Smooth muscle cell (in vitro differentiated cells): ENCODE measurements at regions not wholly inside any gene's neighbourhood (a gene's known extent, or its start where the extent isn't known, plus 50 kb on each side); places are given as distances from the start of the nearest gene placed in this dataset.

Experiments
- DNase-seq: peaks from one replicate; lab custom pipeline; 2025; ENCODE audit not compliant: unreplicated experiment; lab: John Stamatoyannopoulos, UW
- H2AFZ ChIP-seq: fragments of 200-600 bp; sonication (generic); 2 replicates; pipeline ENCODE4 v1.6.0; 2016; ENCODE audit warnings: antibody characterized with exemption, low read depth, mild to moderate bottlenecking
- H3F3A ChIP-seq: fragments of 200-600 bp; sonication (generic); 2 replicates; pipeline ENCODE4 v1.6.0; 2017; ENCODE audit warnings: antibody characterized with exemption, low read depth
- H3K27ac ChIP-seq: fragments of 200-600 bp; sonication (generic); 2 replicates; pipeline ENCODE4 v1.5.1; 2016; ENCODE audit warnings: low read depth, mild to moderate bottlenecking
- H3K27me3 ChIP-seq: fragments of 200-600 bp; sonication (generic); 2 replicates; pipeline ENCODE4 v1.6.1; 2016; ENCODE audit warnings: low read depth, mild to moderate bottlenecking
- H3K36me3 ChIP-seq: fragments of 200-600 bp; sonication (generic); 2 replicates; pipeline ENCODE4 v1.5.1; 2016; ENCODE audit warnings: low read depth
- H3K4me1 ChIP-seq: fragments of 200-600 bp; sonication (generic); 2 replicates; pipeline ENCODE4 v1.5.1; 2016; ENCODE audit warnings: low read depth
- H3K4me2 ChIP-seq: fragments of 200-600 bp; sonication (generic); 2 replicates; pipeline ENCODE4 v1.6.0; 2016; ENCODE audit warnings: mild to moderate bottlenecking
- H3K4me3 ChIP-seq: fragments of 200-600 bp; sonication (generic); 2 replicates; pipeline ENCODE4 v1.5.1; 2016; ENCODE audit warnings: mild to moderate bottlenecking
- H3K79me2 ChIP-seq: fragments of 200-600 bp; sonication (generic); 2 replicates; pipeline ENCODE4 v1.6.0; 2016; ENCODE audit warnings: low read depth, mild to moderate bottlenecking
- H3K9ac ChIP-seq: fragments of 200-600 bp; sonication (generic); 2 replicates; pipeline ENCODE4 v1.6.0; 2016; ENCODE audit warnings: low read depth
- H3K9me3 ChIP-seq: fragments of 200-600 bp; sonication (generic); replicated peaks from 2 replicates; pipeline ENCODE4 v1.5.1; 2016; ENCODE audit warnings: low read depth
- H4K20me1 ChIP-seq: fragments of 200-600 bp; sonication (generic); 2 replicates; pipeline ENCODE4 v1.6.0; 2016; ENCODE audit warnings: low read depth
- WGBS: methylation state at CpG from one replicate; pipeline ENCODE4 v1.1.7; 2016; ENCODE audit warnings: low lambda C conversion rate; 5-methylcytosine and 5-hydroxymethylcytosine counted together
- TF ChIP-seq, protein P1 (sequence below): fragments of 200-600 bp; sonication (generic); IDR thresholded peaks from 2 replicates; pipeline ENCODE4 v1.5.1; 2017; ENCODE audit warnings: borderline replicate concordance, mild to moderate bottlenecking, antibody characterized with exemption; ENCODE audit not compliant: insufficient read depth, poor library complexity, severe bottlenecking

DNA sequence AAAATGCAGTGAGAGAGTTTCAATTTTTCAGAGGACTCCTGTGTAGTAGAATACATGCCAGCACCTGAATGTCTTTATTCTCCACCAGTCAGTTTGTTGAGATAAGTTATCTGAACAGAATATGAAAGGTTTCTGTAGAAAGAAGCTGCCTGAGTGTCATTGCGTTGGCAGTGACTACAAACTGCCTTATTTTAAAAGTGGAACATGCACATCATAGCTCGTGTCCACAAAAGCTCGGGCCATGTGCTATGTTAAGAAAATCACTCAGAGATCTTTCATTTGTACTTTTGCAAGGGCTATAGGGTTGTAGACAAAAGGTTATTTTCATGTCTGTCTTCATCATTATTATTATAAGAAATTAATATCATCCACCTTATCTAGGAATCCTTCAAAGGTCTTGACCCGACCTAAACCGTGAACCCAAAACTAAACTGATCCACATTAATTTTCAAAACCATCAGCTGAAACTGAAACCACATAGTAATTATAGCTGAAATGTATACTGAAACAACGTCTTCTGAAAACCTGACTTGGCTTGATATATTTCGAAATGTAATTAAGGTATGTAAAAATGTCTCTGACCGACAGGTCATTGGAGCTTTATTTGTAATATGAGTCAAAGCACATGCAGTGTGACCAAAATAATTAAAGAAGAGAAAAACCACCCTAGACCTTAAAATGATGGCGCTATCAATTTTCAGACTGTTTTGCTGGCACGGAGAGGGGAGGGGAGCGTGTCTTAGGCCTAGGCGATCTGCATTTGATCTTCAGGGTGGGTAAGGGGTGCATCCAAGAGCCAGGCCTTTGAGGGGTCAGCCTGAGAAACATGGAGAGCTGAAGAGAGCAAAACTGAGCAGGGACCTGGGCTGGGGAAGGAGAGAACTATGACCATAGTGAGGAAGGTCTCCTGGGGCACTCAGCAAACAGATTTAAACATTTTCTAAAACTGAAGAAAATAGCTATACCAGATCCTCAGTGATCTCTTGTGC, 232.1 kb downstream of the SOX11 start:
- no peaks in the 10 kb centered on the region for H3F3A ChIP-seq
- no peak for DNase-seq
- no peaks in the 10 kb centered on the region for H4K20me1 ChIP-seq

DNA sequence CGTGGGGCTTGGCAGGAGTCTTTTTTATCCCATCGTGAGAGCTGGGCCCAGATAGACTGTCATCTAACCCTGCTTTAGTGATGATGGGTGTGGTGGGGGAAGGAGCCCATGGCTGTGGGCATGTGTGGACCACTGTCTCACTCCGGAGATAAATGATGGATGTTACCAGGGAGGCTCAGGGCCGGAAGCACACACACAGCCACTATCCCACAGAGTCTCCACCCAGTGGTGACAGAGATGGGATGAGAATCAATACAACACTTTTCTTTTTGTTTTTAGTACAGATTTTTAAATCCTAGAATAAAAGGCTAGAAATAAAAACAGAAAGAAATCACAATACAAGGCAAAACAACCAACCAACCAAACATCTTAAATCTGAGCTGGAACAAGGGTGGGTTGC, 233.4 kb downstream of the SOX11 start:
- 92% methylated on average over 4 of the region's 4 CpGs for WGBS
- H3K4me2 ChIP-seq, result no peak overlapping the region
- no peak overlapping the region for H3K9ac ChIP-seq
- H2AFZ ChIP-seq, result no peak overlapping the region
- no peaks in the 10 kb centered on the region for H3K9me3 ChIP-seq
- no peaks in the 10 kb centered on the region for H3F3A ChIP-seq
- H3K79me2 ChIP-seq, result no peaks in the 10 kb centered on the region
- H3K4me3 ChIP-seq, result no peak overlapping the region
- H3K36me3 ChIP-seq, result no peaks in the 10 kb centered on the region
- no peak overlapping the region for H3K27ac ChIP-seq
- no peaks in the 10 kb centered on the region for H4K20me1 ChIP-seq
- no peak for DNase-seq
- no peaks in the 10 kb centered on the region for H3K4me1 ChIP-seq
- H3K27me3 ChIP-seq, result no peaks in the 10 kb centered on the region
- TF ChIP-seq, protein P1, sequence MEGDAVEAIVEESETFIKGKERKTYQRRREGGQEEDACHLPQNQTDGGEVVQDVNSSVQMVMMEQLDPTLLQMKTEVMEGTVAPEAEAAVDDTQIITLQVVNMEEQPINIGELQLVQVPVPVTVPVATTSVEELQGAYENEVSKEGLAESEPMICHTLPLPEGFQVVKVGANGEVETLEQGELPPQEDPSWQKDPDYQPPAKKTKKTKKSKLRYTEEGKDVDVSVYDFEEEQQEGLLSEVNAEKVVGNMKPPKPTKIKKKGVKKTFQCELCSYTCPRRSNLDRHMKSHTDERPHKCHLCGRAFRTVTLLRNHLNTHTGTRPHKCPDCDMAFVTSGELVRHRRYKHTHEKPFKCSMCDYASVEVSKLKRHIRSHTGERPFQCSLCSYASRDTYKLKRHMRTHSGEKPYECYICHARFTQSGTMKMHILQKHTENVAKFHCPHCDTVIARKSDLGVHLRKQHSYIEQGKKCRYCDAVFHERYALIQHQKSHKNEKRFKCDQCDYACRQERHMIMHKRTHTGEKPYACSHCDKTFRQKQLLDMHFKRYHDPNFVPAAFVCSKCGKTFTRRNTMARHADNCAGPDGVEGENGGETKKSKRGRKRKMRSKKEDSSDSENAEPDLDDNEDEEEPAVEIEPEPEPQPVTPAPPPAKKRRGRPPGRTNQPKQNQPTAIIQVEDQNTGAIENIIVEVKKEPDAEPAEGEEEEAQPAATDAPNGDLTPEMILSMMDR, result no peak

More for the DNA sequence above, 232.1 kb downstream of the SOX11 start:
- Histone ChIP-seq H3K36me3 (no peaks in the 10 kb centered on the region), H3K4me3 (no peak overlapping the region), H2AFZ (no peak overlapping the region), H3K9me3 (no peaks in the 10 kb centered on the region), H3K9ac (no peak overlapping the region), H3K27ac (no peak overlapping the region), H3K79me2 (no peaks in the 10 kb centered on the region), H3K4me1 (no peaks in the 10 kb centered on the region), H3K4me2 (no peak overlapping the region), H3K27me3 (no peaks in the 10 kb centered on the region)
- 92% methylated on average over 12 of the region's 12 CpGs for WGBS
- TF ChIP-seq, protein P1, result no peak

DNA sequence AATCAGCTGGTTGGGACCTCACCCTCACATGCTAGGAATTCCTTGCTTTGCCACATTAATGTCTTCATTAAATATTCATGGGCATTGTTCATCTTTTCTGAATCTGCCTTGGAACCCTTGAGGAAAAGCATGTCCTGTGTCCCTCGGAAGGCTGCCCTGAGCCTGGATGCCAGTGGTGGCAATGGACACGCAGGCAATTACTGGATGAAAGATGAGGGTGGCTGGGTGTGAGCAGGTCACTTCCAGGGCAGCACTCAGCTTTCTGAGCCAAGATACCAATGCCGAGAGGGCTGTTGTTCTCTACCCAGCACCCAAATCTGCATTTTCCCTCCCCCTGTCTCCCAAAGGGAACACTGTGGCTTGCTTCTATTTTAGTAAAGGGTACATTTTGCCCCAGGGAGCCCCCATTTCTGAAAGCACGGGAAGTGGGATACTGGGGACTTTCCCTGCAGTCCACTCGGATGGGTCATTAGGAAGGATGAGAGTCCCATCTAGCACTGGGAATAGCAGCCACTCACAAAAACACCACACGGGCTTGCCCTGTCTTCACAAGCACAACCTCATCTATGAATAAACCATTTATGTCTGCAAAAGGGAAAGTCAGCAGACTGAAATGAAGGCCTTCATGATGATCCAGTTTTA, 234.8 kb downstream of the SOX11 start:
- no peak overlapping the region for H3K4me3 ChIP-seq
- no peak for DNase-seq
- 72% methylated on average over 6 of the region's 6 CpGs for WGBS
- H4K20me1 ChIP-seq, result no peaks in the 10 kb centered on the region
- H3K9me3 ChIP-seq, result no peaks in the 10 kb centered on the region
- H3K27ac ChIP-seq, result no peak overlapping the region
- H3K4me1 ChIP-seq, result no peaks in the 10 kb centered on the region
- H2AFZ ChIP-seq, result no peak overlapping the region
- TF ChIP-seq, protein P1, result no peak
- H3K9ac ChIP-seq, result no peak overlapping the region
- H3K36me3 ChIP-seq, result no peaks in the 10 kb centered on the region
- H3K4me2 ChIP-seq, result no peak overlapping the region
- H3K79me2 ChIP-seq, result no peaks in the 10 kb centered on the region
- H3F3A ChIP-seq, result no peaks in the 10 kb centered on the region
- no peaks in the 10 kb centered on the region for H3K27me3 ChIP-seq
